NT2/D1 (cell line): ENCODE measurements at regions not wholly inside any gene's neighbourhood (a gene's known extent, or its start where the extent isn't known, plus 50 kb on each side); places are given as distances from the start of the nearest gene placed in this dataset.
"Not testable (repeated sequence)": the region's sequence is repeated elsewhere in the genome, so short reads cannot be mapped to it uniquely, and the experiment has no call there.

ENCODE experiments used
- DNase-seq: peaks from one replicate; pipeline ENCODE4 v3.0.0-alpha.2; 2011; ENCODE audit warnings: low read depth, low spot score
- H3K27me3 ChIP-seq: 2 replicates; pipeline ENCODE4 v1.6.0; 2011; ENCODE audit warnings: mild to moderate bottlenecking; ENCODE audit not compliant: insufficient read length, insufficient read depth
- H3K36me3 ChIP-seq: 2 replicates; pipeline ENCODE4 v1.6.1; 2011; ENCODE audit warnings: mild to moderate bottlenecking, low read length, mixed read lengths; ENCODE audit not compliant: insufficient read depth, insufficient read length
- H3K4me1 ChIP-seq: 2 replicates; pipeline ENCODE4 v1.5.1; 2011; ENCODE audit not compliant: insufficient read depth, insufficient read length
- H3K4me3 ChIP-seq: 2 replicates; pipeline ENCODE4 v1.5.1; 2011; ENCODE audit warnings: low read depth; ENCODE audit not compliant: insufficient read length
- H3K9ac ChIP-seq: 2 replicates; pipeline ENCODE4 v1.6.0; 2011; ENCODE audit warnings: low read depth; ENCODE audit not compliant: insufficient read length
- H3K9me3 ChIP-seq: 2 replicates; pipeline ENCODE4 v1.5.1; 2011; ENCODE audit warnings: mild to moderate bottlenecking, low read length; ENCODE audit not compliant: insufficient read depth
- SUZ12 ChIP-seq: IDR thresholded peaks from 2 replicates; pipeline ENCODE4 v1.6.1; 2011; ENCODE audit not compliant: insufficient read length, insufficient read depth; ENCODE audit errors: extremely low read depth
- YY1 ChIP-seq: IDR thresholded peaks from 2 replicates; pipeline ENCODE4 v1.6.1; 2011; ENCODE audit not compliant: insufficient read length, insufficient read depth
- ZNF274 ChIP-seq: IDR thresholded peaks from 2 replicates; pipeline ENCODE4 v1.6.1; 2011; ENCODE audit warnings: mild to moderate bottlenecking, low read depth, low read length

GRCh38 chr4:103400405-103400804 lies 202.3 kb upstream of the CENPE start:
- Histone ChIP-seq H3K9me3 (no peaks in the 10 kb centered on the region), H3K36me3 (no peaks in the 10 kb centered on the region), H3K4me1 (no peaks in the 10 kb centered on the region), H3K4me3 (no peak overlapping the region), H3K27me3 (no peaks in the 10 kb centered on the region), H3K9ac (no peak overlapping the region)
- DNase-seq: no peak
- no peak for TF ChIP-seq ZNF274
- no peak for TF ChIP-seq YY1
- no peak for TF ChIP-seq SUZ12

- Histone ChIP-seq H3K36me3 (no peaks in the 10 kb centered on the region), H3K27me3 (no peaks in the 10 kb centered on the region), H3K4me3 (no peak overlapping the region), H3K4me1 (no peaks in the 10 kb centered on the region), H3K9me3 (no peaks in the 10 kb centered on the region), H3K9ac (no peak overlapping the region)
- no peak for DNase-seq
- TF ChIP-seq SUZ12 (no peak), ZNF274 (no peak)
These were observed 199.4 kb upstream of the CENPE start for GRCh38 chr4:103397541-103397940.

- DNase-seq, H3K9ac ChIP-seq, H3K4me3 ChIP-seq, H3K4me1 ChIP-seq, H3K36me3 ChIP-seq, H3K27me3 ChIP-seq, H3K9me3 ChIP-seq: not testable (repeated sequence)
These were observed 189.4 kb upstream of the CENPE start for GRCh38 chr4:103387508-103388011.

DNA sequence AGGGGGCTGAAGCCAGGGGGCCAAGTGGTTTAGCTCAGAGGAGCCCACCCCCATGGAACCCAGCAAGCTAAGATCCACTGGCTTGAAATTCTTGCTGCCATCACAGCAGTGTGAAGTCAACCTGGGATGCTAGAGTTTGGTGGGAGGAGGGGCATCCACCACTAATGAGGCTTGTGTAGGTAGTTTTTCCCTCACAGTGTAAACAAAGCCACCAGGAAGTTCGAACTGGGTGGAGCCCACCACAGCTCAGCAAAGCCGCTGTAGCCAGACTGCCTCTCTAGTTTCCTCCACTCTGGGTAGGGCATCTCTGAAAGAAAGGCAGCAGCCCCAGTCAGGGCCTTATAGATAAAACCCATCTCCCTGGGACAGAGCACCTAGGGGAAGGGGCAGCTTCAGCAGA lies 187.4 kb upstream of the CENPE start:
- H3K9me3 ChIP-seq, H3K4me1 ChIP-seq, H3K27me3 ChIP-seq, DNase-seq, H3K36me3 ChIP-seq, H3K4me3 ChIP-seq, H3K9ac ChIP-seq: not testable (repeated sequence)

DNA sequence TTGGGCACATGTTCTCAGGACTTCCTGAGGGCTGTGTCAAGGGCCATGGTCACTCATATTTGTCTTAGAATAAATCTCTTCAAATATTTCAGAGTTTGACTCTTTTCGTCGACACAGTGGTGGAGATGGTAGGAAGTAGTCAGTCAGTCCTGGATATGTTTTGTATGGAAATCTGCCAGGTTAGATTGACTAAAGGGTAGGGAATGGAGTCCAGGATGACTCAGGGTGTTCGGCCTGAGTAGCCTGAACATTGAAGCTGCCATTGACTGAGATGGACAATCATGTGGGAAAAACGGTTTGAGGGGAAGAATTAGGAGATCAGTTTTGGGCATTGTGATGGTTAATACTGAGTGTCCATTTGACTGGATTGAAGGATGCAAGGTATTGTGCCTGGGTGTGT lies 177.1 kb upstream of the CENPE start:
- H3K9me3 ChIP-seq: peaks cover 4% of the 10 kb centered on the region; the same call in 1 of the 2 replicates
- no peaks in the 10 kb centered on the region for H3K4me1 ChIP-seq
- H3K36me3 ChIP-seq: no peaks in the 10 kb centered on the region
- no peak overlapping the region for H3K9ac ChIP-seq
- H3K4me3 ChIP-seq: no peak overlapping the region
- TF ChIP-seq SUZ12 (no peak), YY1 (no peak), ZNF274 (no peak)
- no peaks in the 10 kb centered on the region for H3K27me3 ChIP-seq
- no peak for DNase-seq

- Histone ChIP-seq H3K27me3 (no peaks in the 10 kb centered on the region), H3K9me3 (peaks cover 4% of the 10 kb centered on the region; the same call in 1 of the 2 replicates), H3K9ac (no peak overlapping the region), H3K36me3 (no peaks in the 10 kb centered on the region), H3K4me1 (no peaks in the 10 kb centered on the region), H3K4me3 (no peak overlapping the region)
- TF ChIP-seq ZNF274: no peak
- no peak for TF ChIP-seq SUZ12
- no peak for TF ChIP-seq YY1
- peak; percentile 28 for DNase-seq
These were observed 176.6 kb upstream of the CENPE start for GRCh38 chr4:103374758-103375157.

DNA sequence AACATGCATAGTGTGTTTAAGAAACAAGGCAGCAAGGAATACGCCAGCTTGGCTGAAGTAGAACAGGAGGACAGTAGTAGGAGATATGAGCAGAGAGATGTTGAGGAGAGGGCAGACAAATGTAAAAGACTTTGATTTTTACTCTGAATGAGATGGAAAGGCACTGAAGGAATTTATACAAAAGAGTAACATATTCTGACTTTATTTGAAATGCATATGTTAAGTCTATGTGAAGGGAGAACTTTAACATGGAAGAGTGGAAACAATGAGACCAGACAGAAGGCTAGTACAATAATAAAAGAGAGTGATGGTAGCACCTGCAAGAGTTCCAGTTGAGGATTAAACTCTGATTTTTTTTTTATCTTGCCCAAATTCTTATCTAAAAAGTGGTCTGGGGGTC lies 176.2 kb upstream of the CENPE start:
- no peak for TF ChIP-seq ZNF274
- TF ChIP-seq SUZ12: no peak
- no peak for TF ChIP-seq YY1
- no peak for DNase-seq

GRCh38 chr4:103372002-103372558 lies 173.9 kb upstream of the CENPE start:
- DNase-seq: no peak
- no peaks in the 10 kb centered on the region for H3K4me1 ChIP-seq

More for the DNA sequence above, 176.2 kb upstream of the CENPE start:
- H3K9ac ChIP-seq: no peak overlapping the region
- no peak overlapping the region for H3K4me3 ChIP-seq
- no peaks in the 10 kb centered on the region for H3K36me3 ChIP-seq
- no peaks in the 10 kb centered on the region for H3K4me1 ChIP-seq
- H3K9me3 ChIP-seq: peaks cover 4% of the 10 kb centered on the region; the same call in 1 of the 2 replicates
- H3K27me3 ChIP-seq: no peaks in the 10 kb centered on the region

More at GRCh38 chr4:103372002-103372558, 173.9 kb upstream of the CENPE start:
- Histone ChIP-seq H3K27me3 (no peaks in the 10 kb centered on the region), H3K9ac (no peak overlapping the region), H3K4me3 (no peak overlapping the region), H3K9me3 (peaks cover 4% of the 10 kb centered on the region; the same call in 1 of the 2 replicates), H3K36me3 (no peaks in the 10 kb centered on the region)
- no peak for TF ChIP-seq ZNF274
- TF ChIP-seq YY1: no peak
- TF ChIP-seq SUZ12: no peak
